Hepatic stellate cell (primary cell): ENCODE measurements at regions not wholly inside any gene's neighbourhood (a gene's known extent, or its start where the extent isn't known, plus 50 kb on each side); places are given as distances from the start of the nearest gene placed in this dataset.

Experiments used
- DNase-seq: peaks from one replicate; pipeline ENCODE4 v3.0.0; 2011; ENCODE audit warnings: low spot score

GRCh38 chr2:213202011-213202410 is 50.6 kb upstream of the IKZF2 start:
- no peak for DNase-seq

DNA sequence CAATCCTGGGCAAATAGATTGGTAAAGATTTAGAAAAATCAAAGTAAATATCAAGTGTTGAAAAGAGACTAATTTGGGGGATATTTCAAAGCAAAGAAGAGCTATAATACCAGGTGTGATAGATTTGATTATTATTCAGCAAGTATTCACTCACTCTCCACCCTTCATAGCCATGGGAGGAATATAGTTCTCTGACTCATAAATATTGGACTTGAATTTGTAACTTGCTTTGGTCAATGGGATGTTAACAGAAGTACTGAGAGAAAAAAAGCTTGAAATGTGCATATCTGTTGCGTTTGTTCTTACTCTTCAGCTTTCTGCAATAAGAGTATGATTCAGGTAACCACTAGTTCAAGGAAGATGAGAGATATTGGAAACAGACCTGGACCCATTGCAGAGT is 54.5 kb upstream of the IKZF2 start:
- no peak for DNase-seq

- DNase-seq, result no peak
Measured at GRCh38 chr2:213213186-213213585, 61.8 kb upstream of the IKZF2 start.

DNA sequence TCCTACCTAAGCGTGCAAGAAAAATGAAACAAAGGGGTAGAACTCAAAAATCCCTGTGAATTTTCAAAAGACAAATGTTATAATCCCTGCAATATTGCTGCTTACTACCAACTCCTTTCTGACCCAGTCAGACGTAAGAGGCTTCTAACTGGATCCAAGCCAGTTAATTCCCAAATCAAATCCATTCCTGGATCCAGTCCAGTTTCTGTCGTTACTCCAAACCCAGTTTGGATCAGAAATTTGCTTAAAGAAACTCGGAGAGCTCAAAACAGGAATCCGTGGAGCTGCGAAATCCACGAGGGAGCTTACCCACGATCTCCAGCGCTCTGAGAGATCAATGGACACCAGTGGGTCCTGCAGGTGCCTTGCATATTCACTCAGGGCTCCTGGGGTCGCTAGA is 62.8 kb upstream of the IKZF2 start:
- no peak for DNase-seq

DNA sequence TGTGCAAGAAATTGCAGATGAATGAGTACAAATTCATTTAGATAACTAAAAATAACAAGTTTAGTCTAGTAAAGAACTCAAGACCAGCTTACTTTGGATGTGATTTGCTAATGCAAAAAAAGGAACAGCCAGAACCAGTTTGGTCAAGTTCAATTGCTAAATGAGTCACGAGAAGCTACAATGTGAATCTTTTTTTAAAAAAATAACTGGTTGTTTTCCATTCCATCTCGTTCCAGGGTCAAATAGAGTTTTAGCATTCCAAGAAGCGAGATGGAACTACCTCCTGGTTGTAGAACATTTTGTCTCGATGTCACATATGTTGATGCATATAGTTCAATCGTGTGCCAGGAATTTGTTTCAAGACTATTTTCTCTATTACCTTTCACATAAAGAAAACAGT is 65.0 kb upstream of the IKZF2 start:
- DNase-seq, result peak; percentile 18

GRCh38 chr2:213219816-213220215 is 64.4 kb upstream of the SPAG16 start:
- DNase-seq, result no peak

- no peak for DNase-seq
Measured at GRCh38 chr2:213220967-213221603, 63.2 kb upstream of the SPAG16 start.

- no peak for DNase-seq
Measured at GRCh38 chr2:213221957-213222356, 62.3 kb upstream of the SPAG16 start.

DNA sequence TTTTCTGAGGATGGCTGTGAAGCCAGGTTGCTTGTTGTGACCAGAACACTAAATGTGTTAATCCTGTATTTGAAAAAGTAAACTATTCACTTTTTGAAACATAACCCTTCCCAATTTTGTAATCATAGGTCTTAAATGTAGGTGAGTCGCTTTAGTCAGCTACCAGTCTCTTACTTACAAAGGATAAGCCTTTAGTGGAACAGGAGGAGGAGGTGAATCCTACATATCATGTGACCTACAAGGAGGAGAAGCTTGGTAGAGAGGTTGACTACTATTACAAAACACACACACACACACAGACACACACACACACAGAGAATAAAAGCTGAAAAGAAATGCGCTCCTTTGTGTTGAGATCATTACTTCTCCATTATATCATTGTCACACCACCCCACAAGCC is 59.9 kb upstream of the SPAG16 start:
- no peak for DNase-seq

DNA sequence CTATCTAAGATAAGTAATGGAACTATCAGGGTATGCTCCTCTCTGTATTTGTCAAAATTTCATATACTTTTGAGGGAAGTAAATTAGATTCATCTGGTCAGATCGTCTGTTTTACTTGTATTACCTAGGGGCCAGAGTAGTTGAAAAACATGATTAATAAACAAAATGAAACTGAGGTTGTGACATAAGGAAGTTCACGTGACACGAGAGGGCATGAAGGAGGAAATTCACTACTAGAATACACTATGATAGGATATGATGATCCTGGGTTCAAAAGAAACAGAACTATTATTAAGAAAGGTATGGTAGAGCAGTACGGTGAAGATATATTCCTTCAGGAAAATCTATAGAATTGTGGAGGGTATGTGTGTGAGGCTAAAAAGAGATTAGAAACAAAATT is 58.4 kb upstream of the SPAG16 start:
- DNase-seq, result no peak

GRCh38 chr2:213227458-213227857 is 56.8 kb upstream of the SPAG16 start:
- DNase-seq, result no peak

GRCh38 chr2:213228638-213229037 is 55.6 kb upstream of the SPAG16 start:
- no peak for DNase-seq

- no peak for DNase-seq
Measured at GRCh38 chr2:213229814-213230213, 54.5 kb upstream of the SPAG16 start.

DNA sequence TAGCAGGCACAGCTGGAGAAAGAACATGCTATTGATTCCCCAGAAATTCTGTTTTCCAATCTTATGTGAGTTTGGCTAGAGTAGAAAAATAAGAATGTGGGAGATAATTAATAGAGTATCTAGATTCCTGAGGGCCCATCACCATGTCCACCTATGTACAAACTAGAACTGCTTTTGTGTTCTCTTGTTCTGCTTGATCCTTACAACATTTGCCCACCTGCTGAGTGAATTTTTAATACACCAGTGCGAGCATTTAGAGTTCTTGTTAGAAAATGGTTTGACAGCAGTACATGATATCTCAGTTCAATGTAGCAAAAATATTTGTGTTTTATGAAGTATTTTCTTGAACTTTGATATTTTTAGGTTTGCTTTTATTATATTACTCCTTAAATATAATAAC is 52.3 kb upstream of the SPAG16 start:
- DNase-seq, result no peak

DNA sequence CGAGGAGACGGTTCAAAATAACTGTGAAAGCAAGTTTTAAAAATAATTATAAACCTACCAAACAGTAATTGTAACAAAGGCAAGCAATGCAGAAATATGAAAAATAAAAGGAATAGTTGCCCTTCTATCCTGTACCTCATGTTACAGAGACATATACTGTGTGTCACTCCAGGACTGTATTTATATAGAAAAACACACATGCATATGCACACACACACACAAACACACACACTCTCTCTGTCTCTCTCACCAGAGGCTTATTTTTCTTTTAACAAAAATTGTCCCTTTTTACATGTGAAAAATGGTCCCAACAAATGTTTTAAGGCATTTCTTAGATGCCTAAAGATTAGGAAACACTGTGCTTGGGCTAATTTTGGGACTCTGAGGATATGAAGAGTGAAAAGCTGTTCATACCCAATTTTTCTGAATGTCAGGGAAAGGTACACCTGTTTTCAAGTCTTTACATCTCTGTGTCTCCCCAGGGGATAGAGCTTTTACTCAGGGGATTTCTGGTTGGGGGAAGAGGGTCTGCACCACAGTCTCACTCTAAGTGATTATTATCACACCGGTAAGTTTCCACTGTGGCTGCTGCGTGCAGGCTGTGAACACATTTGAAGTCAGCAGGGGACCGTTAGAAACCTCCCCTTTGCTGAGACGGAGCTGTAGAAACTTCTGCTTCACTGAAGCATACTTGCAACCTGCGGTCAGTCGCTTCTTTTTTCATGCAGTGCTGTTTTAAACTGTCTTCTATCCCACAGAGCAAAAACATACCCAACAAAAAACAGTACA is 51.4 kb upstream of the SPAG16 start:
- no peak for DNase-seq

DNA sequence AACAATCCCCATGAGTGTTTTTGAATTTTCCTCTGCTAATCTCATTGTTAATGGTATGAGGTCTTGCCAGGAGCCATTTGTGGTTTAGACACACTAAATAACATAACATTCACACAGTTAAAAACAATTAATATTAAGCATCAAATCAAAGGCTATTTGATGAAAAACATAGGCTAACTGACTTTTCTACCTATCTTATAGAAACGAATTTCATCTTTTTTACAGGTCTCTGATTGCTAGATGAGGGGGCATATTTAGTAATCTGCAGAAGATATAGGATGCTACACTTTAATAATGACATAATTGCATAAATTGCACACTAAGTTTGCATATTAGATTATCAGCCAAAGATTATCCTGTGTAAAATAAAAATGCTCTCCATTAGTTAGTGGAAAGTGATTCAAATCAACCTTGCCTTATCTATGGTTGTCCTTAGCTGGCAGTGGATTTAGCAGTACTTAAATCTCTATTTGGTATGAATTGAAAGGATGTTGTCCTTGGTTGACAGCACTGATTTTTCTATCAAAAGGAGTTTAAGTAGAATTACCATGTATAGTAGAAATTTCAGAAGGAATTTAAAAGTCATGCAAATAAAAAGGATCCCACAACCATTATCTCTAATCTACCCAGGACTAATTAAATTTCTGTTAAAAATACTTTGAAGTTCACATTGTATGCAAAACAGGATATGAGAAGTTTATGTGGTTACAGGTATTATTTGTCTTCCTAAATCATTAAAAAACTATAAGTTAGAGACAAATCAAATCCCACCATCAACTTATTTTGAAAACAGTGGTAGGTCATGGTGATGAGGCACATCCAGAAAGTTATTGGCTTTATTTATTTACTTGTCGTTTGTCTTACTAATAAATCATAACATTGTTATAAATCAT is 50.6 kb upstream of the SPAG16 start:
- DNase-seq, result no peak
